Lung (tissue), 11 donors: ENCODE measurements at regions not wholly inside any gene's neighbourhood (a gene's known extent, or its start where the extent isn't known, plus 50 kb on each side); places are given as distances from the start of the nearest gene placed in this dataset.

Experiments used
- ATAC-seq: fragments of 200-7000 bp; cut with Tn5 transposase; one replicate; pipeline ENCODE4 v1.9.1; 2020; ENCODE audit warnings: moderate number of reproducible peaks; ENCODE audit not compliant: insufficient read depth, low FRiP score
- DNase-seq, 3 donors: peaks; one replicate each; pipeline ENCODE4 v3.0.0-alpha.2; 2013 to 2017
- H3K27ac ChIP-seq, 2 donors: one replicate each; pipeline ENCODE4 v1.5.1; 2013; ENCODE audit warnings: mild to moderate bottlenecking in 2 of 2, moderate library complexity in 2 of 2, control low read depth in 1 of 2, inconsistent platforms in 1 of 2, low read depth in 1 of 2, low read length in 1 of 2
- H3K27me3 ChIP-seq, 3 donors: one replicate each; pipeline ENCODE4 v1.5.1; 2013; ENCODE audit warnings: low read length in 2 of 3; ENCODE audit not compliant: control insufficient read depth in 3 of 3, insufficient read depth in 3 of 3
- H3K36me3 ChIP-seq, 4 donors: one replicate each; pipeline ENCODE4 v1.5.1; 2013; ENCODE audit warnings: low read length in 4 of 4, mild to moderate bottlenecking in 1 of 4, moderate library complexity in 1 of 4; ENCODE audit not compliant: control insufficient read depth in 4 of 4, insufficient read depth in 4 of 4
- H3K4me1 ChIP-seq, 5 donors: one replicate each; pipeline ENCODE4 v1.5.1; 2013; ENCODE audit warnings: low read length in 5 of 5, mild to moderate bottlenecking in 2 of 5, moderate library complexity in 1 of 5; ENCODE audit not compliant: control insufficient read depth in 5 of 5, insufficient read depth in 5 of 5
- H3K4me3 ChIP-seq: one replicate; pipeline ENCODE4 v1.5.1; 2013; ENCODE audit warnings: mild to moderate bottlenecking, control low read depth, moderate library complexity
- H3K9ac ChIP-seq, 2 donors: one replicate each; pipeline ENCODE4 v1.5.1; 2013; ENCODE audit warnings: low read length in 2 of 2, control low read depth in 1 of 2; ENCODE audit not compliant: insufficient read depth in 1 of 2
- H3K9me3 ChIP-seq, 4 donors: one replicate each; pipeline ENCODE4 v1.5.1; 2013; ENCODE audit warnings: low read length in 3 of 4, mild to moderate bottlenecking in 1 of 4, moderate library complexity in 1 of 4; ENCODE audit not compliant: control insufficient read depth in 4 of 4, insufficient read depth in 3 of 4
- CTCF ChIP-seq: IDR thresholded peaks from 2 replicates; pipeline ENCODE4 v1.5.1; 2012; ENCODE audit warnings: mild to moderate bottlenecking; ENCODE audit errors: control extremely low read depth, extremely low read depth
- WGBS, 2 donors: extraction: QIAGEN DNeasy Blood & Tissue Kit; methylation state at CpG; one replicate each; pipeline ENCODE4 v1.1.7; 2013; 5-methylcytosine and 5-hydroxymethylcytosine counted together
- donor health status: control.
- donor health status: control.
- donor health status: Bipolar disorder and iron deficiency.
- donor health status: healthy.
- donor health status: DM: yes; HTN: yes; CAD: no.

DNA sequence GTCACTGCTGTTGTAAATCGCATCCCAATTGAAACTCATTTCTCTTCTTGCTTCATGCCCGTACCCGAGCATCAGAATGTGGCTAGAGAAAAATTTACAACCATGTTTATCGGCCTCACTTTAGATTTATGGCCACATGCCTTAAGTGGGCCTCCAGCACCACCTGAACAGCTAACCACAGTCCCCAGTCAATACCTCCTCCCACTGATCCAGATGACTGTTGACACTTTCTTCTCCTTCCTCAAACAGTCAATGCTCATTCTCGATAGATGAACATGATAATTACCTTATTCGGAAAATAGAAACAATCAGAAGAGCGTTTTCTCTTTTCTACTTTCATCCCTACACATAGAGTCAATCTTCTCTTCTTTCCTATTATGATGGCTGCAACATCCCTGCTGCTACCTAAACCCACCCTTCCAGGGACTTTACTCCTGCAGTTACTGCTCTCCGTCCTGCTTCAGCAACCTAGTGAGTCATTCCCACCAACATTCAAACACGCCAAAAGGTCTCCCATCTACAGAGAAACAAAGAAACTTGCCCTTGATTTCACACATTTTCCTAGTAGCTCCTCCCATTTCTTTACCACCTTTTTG lies 416.3 kb upstream of the MAF start:
- Histone ChIP-seq H3K36me3 (no peaks in the 10 kb centered on the region), H3K4me3 (no peak overlapping the region), H3K27me3 (no peaks in the 10 kb centered on the region), H3K9me3 (no peaks in the 10 kb centered on the region), H3K4me1 (peaks cover 0 to 9% (median 0%) of the 10 kb centered on the region in 5 donors), H3K27ac (no peak overlapping the region), H3K9ac (no peak overlapping the region)
- WGBS, 2 donors = 61 to 79% methylated on average over 9 of the region's 9 CpGs
- no peak for ATAC-seq
- TF ChIP-seq CTCF = no peak
- no peak for DNase-seq

GRCh38 chr16:80015566-80015965 lies 415.0 kb upstream of the MAF start:
- no peak overlapping the region for H3K27ac ChIP-seq
- H3K36me3 ChIP-seq = no peaks in the 10 kb centered on the region
- WGBS, 2 donors = 78 to 85% methylated on average over 6 of the region's 6 CpGs
- H3K4me3 ChIP-seq = no peak overlapping the region
- no peak overlapping the region for H3K9ac ChIP-seq
- TF ChIP-seq CTCF = no peak
- H3K9me3 ChIP-seq = no peaks in the 10 kb centered on the region
- H3K27me3 ChIP-seq = no peaks in the 10 kb centered on the region
- peaks cover 0 to 9% (median 0%) of the 10 kb centered on the region in 5 donors for H3K4me1 ChIP-seq
- no peak for ATAC-seq
- no peak for DNase-seq

DNA sequence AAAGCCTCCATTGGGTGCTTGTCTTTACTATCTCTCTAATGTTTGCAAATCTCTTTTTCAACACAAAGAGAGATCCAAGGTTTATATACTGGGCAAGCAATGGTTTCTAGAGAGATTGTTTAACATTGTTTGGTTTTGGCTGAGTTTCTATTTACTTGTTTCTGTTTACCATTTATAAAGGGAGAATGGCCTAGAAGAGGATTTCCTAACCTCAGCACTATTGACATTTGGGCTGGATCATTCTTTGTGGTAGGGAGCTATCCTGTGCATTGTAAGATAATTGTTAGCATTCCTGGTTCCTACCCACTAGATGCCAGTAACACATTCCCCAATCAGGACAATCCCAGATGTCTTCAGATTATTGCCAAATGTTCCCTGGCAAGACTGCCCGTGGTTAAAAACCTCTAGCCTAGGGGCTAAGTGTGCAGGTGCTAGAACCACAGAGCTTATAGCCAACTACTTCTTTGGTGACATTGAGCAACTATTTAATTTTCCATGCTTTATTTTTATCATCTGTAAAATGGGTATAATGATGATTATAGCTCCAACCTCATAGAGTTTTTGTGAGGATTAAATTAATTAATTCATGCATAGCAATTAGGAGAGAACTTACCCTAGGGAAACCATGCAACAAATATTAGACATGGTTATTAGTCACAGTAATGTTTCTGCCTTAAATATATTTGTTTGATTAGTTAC lies 413.9 kb upstream of the MAF start:
- Histone ChIP-seq H3K4me1 (peaks cover 0 to 9% (median 0%) of the 10 kb centered on the region in 5 donors), H3K27me3 (no peaks in the 10 kb centered on the region), H3K27ac (no peak overlapping the region), H3K36me3 (no peaks in the 10 kb centered on the region), H3K9ac (no peak overlapping the region), H3K4me3 (no peak overlapping the region), H3K9me3 (no peaks in the 10 kb centered on the region)
- peak in 1 of 3 donors; percentile 19 for DNase-seq
- 62 to 86% methylated on average over 1 of the region's 1 CpG for WGBS, 2 donors
- ATAC-seq = no peak
- no peak for TF ChIP-seq CTCF

DNA sequence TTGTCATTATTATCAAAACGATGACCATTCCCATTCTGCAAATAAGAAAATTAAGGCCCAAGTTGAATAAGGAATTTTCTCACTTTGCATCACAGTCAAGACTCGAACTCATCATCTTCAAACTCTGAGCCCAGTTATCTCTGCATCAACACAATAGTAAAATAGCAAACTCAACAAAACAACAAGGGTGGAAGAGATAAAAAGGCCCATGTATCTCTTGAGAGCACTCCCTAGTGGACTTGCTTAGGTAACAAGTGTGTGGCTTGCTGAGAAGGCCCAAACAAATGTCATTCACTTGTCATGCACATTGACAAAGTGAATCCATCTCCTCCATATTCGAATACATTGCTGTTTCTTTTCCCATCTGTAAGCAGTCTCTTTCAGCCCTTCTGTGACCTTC lies 412.0 kb upstream of the MAF start:
- 72 to 81% methylated on average over 3 of the region's 3 CpGs for WGBS, 2 donors
- Histone ChIP-seq H3K9me3 (no peaks in the 10 kb centered on the region), H3K36me3 (no peaks in the 10 kb centered on the region), H3K27me3 (no peaks in the 10 kb centered on the region), H3K27ac (no peak overlapping the region), H3K4me1 (no peaks in the 10 kb centered on the region), H3K4me3 (no peak overlapping the region), H3K9ac (no peak overlapping the region)
- DNase-seq (peak in 1 of 3 donors; percentile 44), ATAC-seq (no peak)
- TF ChIP-seq CTCF = no peak
